GM04504 (cell line): ENCODE measurements at regions not wholly inside any gene's neighbourhood (a gene's known extent, or its start where the extent isn't known, plus 50 kb on each side); places are given as distances from the start of the nearest gene placed in this dataset.
"Not testable (repeated sequence)": the region's sequence is repeated elsewhere in the genome, so short reads cannot be mapped to it uniquely, and the experiment has no call there.

Experiments used
- DNase-seq: peaks from one replicate; pipeline ENCODE4 v3.0.0-alpha.2; 2012; ENCODE audit warnings: low read depth

- peak; percentile 77 for DNase-seq
These were observed 50.8 kb upstream of the PTHLH start for GRCh38 chr12:28023156-28023887.

- DNase-seq, result no peak
These were observed 51.9 kb upstream of the PTHLH start for GRCh38 chr12:28024231-28024995.

GRCh38 chr12:28025821-28026505 lies 53.4 kb upstream of the PTHLH start:
- DNase-seq, result no peak

- DNase-seq, result no peak
These were observed 54.2 kb upstream of the PTHLH start for GRCh38 chr12:28026701-28027100.

- no peak for DNase-seq
These were observed 54.8 kb upstream of the PTHLH start for GRCh38 chr12:28027328-28027727.

GRCh38 chr12:28027947-28028724 lies 55.6 kb upstream of the PTHLH start:
- no peak for DNase-seq

- no peak for DNase-seq
These were observed 60.4 kb upstream of the PTHLH start for GRCh38 chr12:28032811-28033537.

GRCh38 chr12:28033538-28033915 lies 61.0 kb upstream of the PTHLH start:
- no peak for DNase-seq

GRCh38 chr12:28034271-28034670 lies 61.7 kb upstream of the PTHLH start:
- no peak for DNase-seq

- no peak for DNase-seq
These were observed 63.0 kb upstream of the PTHLH start for GRCh38 chr12:28035500-28035899.

GRCh38 chr12:28036940-28037339 lies 64.4 kb upstream of the PTHLH start:
- no peak for DNase-seq

GRCh38 chr12:28040246-28040645 lies 67.7 kb upstream of the PTHLH start:
- DNase-seq, result no peak

- not testable (repeated sequence) for DNase-seq
These were observed 74.1 kb upstream of the PTHLH start for GRCh38 chr12:28046600-28046999.

GRCh38 chr12:28050606-28051005 lies 78.1 kb upstream of the PTHLH start:
- DNase-seq, result no peak

- no peak for DNase-seq
These were observed 79.2 kb upstream of the PTHLH start for GRCh38 chr12:28051516-28052354.

- no peak for DNase-seq
These were observed 81.0 kb upstream of the PTHLH start for GRCh38 chr12:28053564-28053963.

GRCh38 chr12:28054583-28054982 lies 82.0 kb upstream of the PTHLH start:
- no peak for DNase-seq

GRCh38 chr12:28057856-28058615 lies 85.5 kb upstream of the PTHLH start:
- no peak for DNase-seq

GRCh38 chr12:28059220-28059619 lies 86.7 kb upstream of the PTHLH start:
- DNase-seq, result no peak

GRCh38 chr12:28059668-28060067 lies 87.1 kb upstream of the PTHLH start:
- DNase-seq, result no peak
